BLaER1 (cell line): ENCODE measurements at regions not wholly inside any gene's neighbourhood (a gene's known extent, or its start where the extent isn't known, plus 50 kb on each side); places are given as distances from the start of the nearest gene placed in this dataset.

ENCODE experiments used
- H3K27ac ChIP-seq: shearing (Covaris generic); formaldehyde crosslinking; 2 replicates; pipeline ENCODE4 v1.8.1; 2022
- H3K27me3 ChIP-seq: shearing (Covaris generic); formaldehyde crosslinking; 2 replicates; pipeline ENCODE4 v1.8.1; 2022
- H3K36me3 ChIP-seq: shearing (Covaris generic); formaldehyde crosslinking; 2 replicates; pipeline ENCODE4 v1.8.1; 2022
- H3K4me1 ChIP-seq: shearing (Covaris generic); formaldehyde crosslinking; 2 replicates; pipeline ENCODE4 v1.8.1; 2022
- H3K4me2 ChIP-seq: shearing (Covaris generic); formaldehyde crosslinking; 2 replicates; pipeline ENCODE4 v1.8.1; 2022
- H3K4me3 ChIP-seq: shearing (Covaris generic); formaldehyde crosslinking; 2 replicates; pipeline ENCODE4 v1.8.1; 2022
- H3K9ac ChIP-seq: shearing (Covaris generic); formaldehyde crosslinking; 2 replicates; pipeline ENCODE4 v1.8.1; 2022
- H3K9me3 ChIP-seq: shearing (Covaris generic); formaldehyde crosslinking; 2 replicates; pipeline ENCODE4 v1.8.1; 2022
- H4K20me1 ChIP-seq: shearing (Covaris generic); formaldehyde crosslinking; 2 replicates; pipeline ENCODE4 v1.8.1; 2022
- Cebpa-rat ChIP-seq: shearing (Covaris generic); IDR thresholded peaks from 2 replicates; pipeline ENCODE4 v1.8.1; 2022

DNA sequence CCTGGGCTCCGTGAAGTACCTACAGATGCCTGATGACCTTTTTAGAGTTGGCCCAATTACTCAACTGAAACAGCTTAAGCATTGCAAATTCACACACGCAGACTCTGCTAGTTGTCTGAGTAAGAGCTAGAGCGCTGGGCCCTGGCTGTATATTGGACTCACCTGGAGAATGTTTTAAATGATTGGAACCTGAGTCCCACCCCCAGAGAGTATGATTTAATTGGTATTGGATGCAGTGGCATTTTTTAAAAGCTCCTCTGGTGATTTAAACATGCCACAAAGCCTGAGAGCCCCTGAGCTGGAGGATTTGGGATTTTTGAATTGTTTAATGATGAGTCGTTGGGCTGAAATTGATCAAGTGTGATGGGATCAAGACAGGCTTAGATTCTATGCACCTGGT is 143.9 kb upstream of the SDK2 start:
- Histone ChIP-seq H3K4me3 (no peak overlapping the region), H3K4me1 (peaks cover 38% of the 10 kb centered on the region), H3K27ac (no peak overlapping the region), H3K9ac (no peak overlapping the region), H3K9me3 (no peaks in the 10 kb centered on the region), H3K27me3 (no peaks in the 10 kb centered on the region), H4K20me1 (no peaks in the 10 kb centered on the region), H3K4me2 (peak overlapping the region; percentile 70), H3K36me3 (no peaks in the 10 kb centered on the region)
- TF ChIP-seq Cebpa-rat, result no peak

DNA sequence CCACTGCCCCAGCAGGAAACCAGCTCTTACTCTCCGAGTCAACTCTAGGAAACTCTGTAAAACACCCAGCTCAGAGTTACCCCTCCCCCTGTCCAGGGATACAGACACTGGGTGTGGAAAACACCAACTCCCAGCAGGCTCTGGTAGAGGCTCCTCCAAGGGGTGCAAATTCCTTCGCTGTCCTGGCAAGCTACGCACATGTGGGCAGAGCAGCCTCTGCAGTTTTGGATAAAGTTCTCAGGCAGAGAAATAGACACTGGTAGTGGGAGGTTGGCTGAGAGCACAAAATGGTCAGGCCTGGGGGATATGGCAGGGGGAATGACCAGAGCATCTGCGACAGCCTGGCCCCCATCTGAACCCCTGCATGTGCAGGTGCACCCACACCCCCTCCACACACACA is 146.9 kb upstream of the SDK2 start:
- H3K4me3 ChIP-seq, result no peak overlapping the region
- H3K4me2 ChIP-seq, result no peak overlapping the region
- TF ChIP-seq Cebpa-rat, result no peak
- no peaks in the 10 kb centered on the region for H4K20me1 ChIP-seq
- H3K27me3 ChIP-seq, result no peaks in the 10 kb centered on the region
- H3K36me3 ChIP-seq, result no peaks in the 10 kb centered on the region
- peaks cover 49% of the 10 kb centered on the region for H3K4me1 ChIP-seq
- no peaks in the 10 kb centered on the region for H3K9me3 ChIP-seq
- H3K9ac ChIP-seq, result no peak overlapping the region
- H3K27ac ChIP-seq, result no peak overlapping the region

DNA sequence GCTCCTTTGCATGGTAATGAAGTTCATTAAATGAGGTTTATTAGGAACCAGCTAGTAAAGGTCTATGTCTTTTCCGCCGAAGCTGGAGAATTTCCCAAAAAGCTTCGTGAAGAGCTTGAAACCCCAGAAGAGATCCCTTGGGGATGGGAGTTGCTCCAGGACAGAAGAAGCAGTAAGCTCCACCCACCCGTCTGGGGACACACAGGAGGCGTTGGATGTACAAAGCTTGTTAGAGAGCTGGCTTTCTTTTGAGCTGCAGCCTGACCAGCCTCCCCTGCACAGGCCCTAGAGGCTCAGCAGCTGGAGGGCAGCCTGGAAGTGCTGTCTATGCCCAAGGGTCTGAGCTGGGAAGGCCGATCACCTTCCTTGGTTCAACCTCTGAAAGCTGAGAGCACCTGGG is 147.4 kb upstream of the SDK2 start:
- Histone ChIP-seq H3K36me3 (no peaks in the 10 kb centered on the region), H3K27me3 (no peaks in the 10 kb centered on the region), H3K4me3 (no peak overlapping the region), H3K9me3 (no peaks in the 10 kb centered on the region), H3K4me2 (no peak overlapping the region), H3K4me1 (peaks cover 45% of the 10 kb centered on the region), H3K9ac (no peak overlapping the region), H4K20me1 (no peaks in the 10 kb centered on the region), H3K27ac (no peak overlapping the region)
- no peak for TF ChIP-seq Cebpa-rat

DNA sequence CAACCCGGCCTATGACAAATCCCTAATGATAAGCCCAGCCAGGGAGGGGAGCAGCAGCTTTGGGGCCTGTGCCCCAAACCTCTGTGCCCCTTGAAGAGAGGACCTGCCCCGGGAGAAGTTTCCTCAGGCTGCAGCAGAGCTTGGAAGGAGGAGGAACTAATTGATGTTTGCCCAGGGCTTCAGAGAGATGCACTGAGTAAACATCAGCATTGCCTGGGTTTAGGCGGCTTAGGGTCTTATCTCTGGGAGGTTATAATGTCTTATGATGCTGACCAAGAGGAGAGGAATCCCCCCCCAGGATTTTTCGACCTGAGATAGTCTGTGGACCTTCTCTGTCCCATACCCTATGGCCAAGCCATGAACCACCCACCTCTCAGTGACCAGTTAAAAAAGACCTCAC is 148.7 kb upstream of the SDK2 start:
- Histone ChIP-seq H3K36me3 (no peaks in the 10 kb centered on the region), H3K9me3 (no peaks in the 10 kb centered on the region), H4K20me1 (no peaks in the 10 kb centered on the region), H3K27ac (no peak overlapping the region), H3K4me1 (peaks cover 40% of the 10 kb centered on the region), H3K9ac (no peak overlapping the region), H3K4me3 (no peak overlapping the region), H3K27me3 (no peaks in the 10 kb centered on the region), H3K4me2 (no peak overlapping the region)
- no peak for TF ChIP-seq Cebpa-rat

- Histone ChIP-seq H3K4me3 (no peak overlapping the region), H3K27ac (peak overlapping the region; percentile 15; the same call in 1 of the 2 replicates), H3K36me3 (no peaks in the 10 kb centered on the region), H3K27me3 (no peaks in the 10 kb centered on the region), H3K9me3 (no peaks in the 10 kb centered on the region), H3K4me1 (peaks cover 48% of the 10 kb centered on the region), H3K9ac (no peak overlapping the region), H3K4me2 (peak overlapping the region; percentile 61), H4K20me1 (no peaks in the 10 kb centered on the region)
- TF ChIP-seq Cebpa-rat, result no peak
Observed at GRCh38 chr17:73794336-73794735, 150.1 kb upstream of the SDK2 start.

GRCh38 chr17:73795730-73796129 is 151.5 kb upstream of the SDK2 start:
- H3K4me1 ChIP-seq, result peaks cover 52% of the 10 kb centered on the region
- no peak overlapping the region for H3K4me3 ChIP-seq
- no peaks in the 10 kb centered on the region for H3K36me3 ChIP-seq
- no peaks in the 10 kb centered on the region for H4K20me1 ChIP-seq
- H3K9me3 ChIP-seq, result no peaks in the 10 kb centered on the region
- no peaks in the 10 kb centered on the region for H3K27me3 ChIP-seq
- no peak overlapping the region for H3K27ac ChIP-seq
- H3K9ac ChIP-seq, result no peak overlapping the region
- no peak for TF ChIP-seq Cebpa-rat
- H3K4me2 ChIP-seq, result peak overlapping the region; percentile 61; the same call in 1 of the 2 replicates

- H4K20me1 ChIP-seq, result no peaks in the 10 kb centered on the region
- no peak for TF ChIP-seq Cebpa-rat
- no peaks in the 10 kb centered on the region for H3K27me3 ChIP-seq
- H3K4me2 ChIP-seq, result peak overlapping the region; percentile 55
- H3K27ac ChIP-seq, result no peak overlapping the region
- H3K9me3 ChIP-seq, result peaks cover under 1% of the 10 kb centered on the region; the same call in 1 of the 2 replicates
- no peak overlapping the region for H3K9ac ChIP-seq
- no peak overlapping the region for H3K4me3 ChIP-seq
- H3K4me1 ChIP-seq, result peaks cover 65% of the 10 kb centered on the region
- H3K36me3 ChIP-seq, result no peaks in the 10 kb centered on the region
Observed at GRCh38 chr17:73797594-73798110, 153.4 kb upstream of the SDK2 start.

GRCh38 chr17:73798111-73798748 is 154.0 kb upstream of the SDK2 start:
- TF ChIP-seq Cebpa-rat, result no peak
- Histone ChIP-seq H4K20me1 (no peaks in the 10 kb centered on the region), H3K4me2 (peak overlapping the region; percentile 55), H3K9ac (no peak overlapping the region), H3K4me1 (peaks cover 69% of the 10 kb centered on the region), H3K4me3 (no peak overlapping the region), H3K27me3 (no peaks in the 10 kb centered on the region), H3K36me3 (no peaks in the 10 kb centered on the region), H3K9me3 (peaks cover 6% of the 10 kb centered on the region), H3K27ac (no peak overlapping the region)

GRCh38 chr17:73799096-73799495 is 154.9 kb upstream of the SDK2 start:
- Histone ChIP-seq H3K27me3 (no peaks in the 10 kb centered on the region), H3K27ac (no peak overlapping the region), H4K20me1 (no peaks in the 10 kb centered on the region), H3K9ac (no peak overlapping the region), H3K4me2 (peak overlapping the region; percentile 55), H3K9me3 (peaks cover 7% of the 10 kb centered on the region), H3K36me3 (no peaks in the 10 kb centered on the region), H3K4me3 (no peak overlapping the region), H3K4me1 (peaks cover 67% of the 10 kb centered on the region)
- TF ChIP-seq Cebpa-rat, result no peak

- H3K4me3 ChIP-seq, result no peak overlapping the region
- no peaks in the 10 kb centered on the region for H3K36me3 ChIP-seq
- no peak overlapping the region for H3K27ac ChIP-seq
- TF ChIP-seq Cebpa-rat, result no peak
- no peak overlapping the region for H3K9ac ChIP-seq
- H3K4me1 ChIP-seq, result peaks cover 57% of the 10 kb centered on the region
- H4K20me1 ChIP-seq, result no peaks in the 10 kb centered on the region
- H3K9me3 ChIP-seq, result peaks cover 7% of the 10 kb centered on the region
- no peaks in the 10 kb centered on the region for H3K27me3 ChIP-seq
- H3K4me2 ChIP-seq, result peak overlapping the region; percentile 55; the same call in 1 of the 2 replicates
Observed at GRCh38 chr17:73799781-73800627, 155.8 kb upstream of the SDK2 start.
